Mammary epithelial cell (primary cell): ENCODE measurements at regions not wholly inside any gene's neighbourhood (a gene's known extent, or its start where the extent isn't known, plus 50 kb on each side); places are given as distances from the start of the nearest gene placed in this dataset.

ENCODE experiments used
- EZH2 ChIP-seq: IDR thresholded peaks from 2 replicates; pipeline ENCODE4 v1.6.1; 2012; ENCODE audit warnings: low read length, inconsistent platforms, borderline replicate concordance
- TF ChIP-seq, protein P1 (sequence below), 2 donors: IDR thresholded peaks in 1 of 2; conservative IDR thresholded peaks in 1 of 2; 2 replicates each; pipeline ENCODE4 v1.5.1; 2011 to 2012; ENCODE audit warnings: inconsistent platforms in 2 of 2, low read length in 2 of 2, mild to moderate bottlenecking in 2 of 2, control low read depth in 1 of 2, low read depth in 1 of 2; ENCODE audit not compliant: insufficient read depth in 1 of 2; ENCODE audit errors: extremely low read depth in 1 of 2

GRCh38 chr7:1372063-1372462 is 87.2 kb downstream of the MICALL2 start:
- TF ChIP-seq, protein P1, sequence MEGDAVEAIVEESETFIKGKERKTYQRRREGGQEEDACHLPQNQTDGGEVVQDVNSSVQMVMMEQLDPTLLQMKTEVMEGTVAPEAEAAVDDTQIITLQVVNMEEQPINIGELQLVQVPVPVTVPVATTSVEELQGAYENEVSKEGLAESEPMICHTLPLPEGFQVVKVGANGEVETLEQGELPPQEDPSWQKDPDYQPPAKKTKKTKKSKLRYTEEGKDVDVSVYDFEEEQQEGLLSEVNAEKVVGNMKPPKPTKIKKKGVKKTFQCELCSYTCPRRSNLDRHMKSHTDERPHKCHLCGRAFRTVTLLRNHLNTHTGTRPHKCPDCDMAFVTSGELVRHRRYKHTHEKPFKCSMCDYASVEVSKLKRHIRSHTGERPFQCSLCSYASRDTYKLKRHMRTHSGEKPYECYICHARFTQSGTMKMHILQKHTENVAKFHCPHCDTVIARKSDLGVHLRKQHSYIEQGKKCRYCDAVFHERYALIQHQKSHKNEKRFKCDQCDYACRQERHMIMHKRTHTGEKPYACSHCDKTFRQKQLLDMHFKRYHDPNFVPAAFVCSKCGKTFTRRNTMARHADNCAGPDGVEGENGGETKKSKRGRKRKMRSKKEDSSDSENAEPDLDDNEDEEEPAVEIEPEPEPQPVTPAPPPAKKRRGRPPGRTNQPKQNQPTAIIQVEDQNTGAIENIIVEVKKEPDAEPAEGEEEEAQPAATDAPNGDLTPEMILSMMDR (conservative IDR thresholded peaks at IDR 0.05 in 1 of 2, IDR thresholded peaks at IDR 0.05 in 1 of 2; ENCODE audit: extremely low read depth in 1 of 2, insufficient read depth in 1 of 2, low read depth in 1 of 2, low read length in 2 of 2), result no peak
- TF ChIP-seq EZH2, result no peak
